HG03460 (cell line): ENCODE measurements at regions not wholly inside any gene's neighbourhood (a gene's known extent, or its start where the extent isn't known, plus 50 kb on each side); places are given as distances from the start of the nearest gene placed in this dataset.
"Not testable (repeated sequence)": the region's sequence is repeated elsewhere in the genome, so short reads cannot be mapped to it uniquely, and the experiment has no call there.

Source experiments
- ATAC-seq: cut with Tn5 transposase; IDR thresholded peaks from one replicate; pipeline ENCODE4 v1.9.1; 2021; ENCODE audit not compliant: unreplicated experiment

DNA sequence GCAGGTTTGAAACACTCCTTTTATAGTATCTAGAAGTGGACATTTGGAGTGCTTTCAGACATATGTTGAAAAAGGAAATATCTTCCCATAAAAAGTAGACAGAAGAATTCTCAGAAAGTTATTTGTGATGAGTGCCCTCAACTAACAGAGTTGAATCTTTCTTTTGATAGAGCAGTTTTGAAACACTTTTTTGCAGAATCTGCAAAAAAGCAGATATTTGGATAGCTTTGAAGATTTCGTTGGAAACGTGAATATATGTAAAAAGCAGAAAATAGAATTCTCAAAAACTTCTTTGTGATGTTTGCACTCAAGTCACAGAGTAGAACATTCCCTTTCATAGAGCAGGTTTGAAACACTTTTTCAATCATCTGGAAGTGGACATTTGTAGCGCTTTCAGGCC is 676.4 kb upstream of the ZNF337 start:
- not testable (repeated sequence) for ATAC-seq

- ATAC-seq: no peak
These were observed 657.9 kb upstream of the ZNF337 start for GRCh38 chr20:26354511-26354910.

DNA sequence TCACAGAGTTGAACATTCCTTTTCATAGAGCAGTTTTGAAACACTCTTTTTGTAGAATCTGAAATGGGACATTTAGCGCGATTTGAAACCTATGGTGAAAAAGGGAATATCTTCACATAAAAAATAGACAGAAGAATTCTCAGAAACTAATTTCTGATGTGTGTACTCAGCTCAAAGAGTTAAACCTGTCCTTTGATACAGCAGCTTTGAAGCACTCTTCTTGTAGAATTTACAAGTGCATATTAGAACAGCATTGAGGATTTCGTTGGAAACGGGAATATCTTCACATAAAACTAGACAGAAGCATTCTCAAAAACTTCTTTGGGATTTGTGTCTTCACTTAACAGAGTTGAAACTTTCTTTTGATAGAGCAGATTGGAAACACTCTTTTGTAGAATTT is 650.7 kb upstream of the ZNF337 start:
- no peak for ATAC-seq

GRCh38 chr20:26340460-26341065 is 643.9 kb upstream of the ZNF337 start:
- ATAC-seq: not testable (repeated sequence)

- ATAC-seq: no peak
These were observed 627.5 kb upstream of the ZNF337 start for GRCh38 chr20:26324177-26324576.

- no peak for ATAC-seq
These were observed 618.4 kb upstream of the ZNF337 start for GRCh38 chr20:26315054-26315453.

- not testable (repeated sequence) for ATAC-seq
These were observed 613.1 kb upstream of the ZNF337 start for GRCh38 chr20:26309720-26310119.

DNA sequence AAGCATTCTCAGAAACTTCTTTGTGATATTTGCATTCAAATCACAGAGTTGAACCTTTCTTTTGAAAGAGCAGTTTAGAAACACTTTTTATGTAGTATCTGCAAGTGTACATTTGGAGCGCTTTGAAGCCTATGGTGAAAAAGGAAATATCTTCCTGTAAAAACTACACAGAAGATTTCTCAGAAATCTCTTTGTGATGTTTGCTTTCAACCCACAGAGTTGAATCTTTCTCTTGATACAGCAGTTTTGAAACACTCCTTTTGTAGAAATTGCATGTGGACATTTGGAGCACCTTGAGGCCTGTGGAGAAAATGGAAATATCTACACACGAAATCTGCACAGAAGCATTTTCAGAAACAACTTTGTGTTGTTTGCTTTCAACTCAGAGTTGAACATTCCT is 612.3 kb upstream of the ZNF337 start:
- ATAC-seq: no peak

DNA sequence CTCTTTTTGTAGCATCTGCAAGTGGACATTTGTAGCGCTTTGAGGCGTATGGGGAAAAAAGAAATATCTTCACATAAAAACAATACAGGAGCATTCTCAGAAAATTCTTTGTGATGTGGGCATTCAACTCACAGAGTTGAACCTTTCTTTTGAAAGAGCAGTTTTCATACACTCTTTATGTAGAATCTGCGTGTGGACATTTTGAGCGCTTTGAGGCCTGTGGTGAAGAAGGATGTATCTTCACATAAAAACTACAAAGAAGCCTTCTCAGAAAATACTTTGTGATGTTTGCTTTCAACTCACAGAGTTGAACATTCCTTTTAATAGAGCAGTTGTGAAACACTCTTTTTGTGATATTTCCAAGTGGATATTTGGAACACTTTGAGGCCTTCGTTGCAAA is 598.4 kb upstream of the ZNF337 start:
- ATAC-seq: no peak

DNA sequence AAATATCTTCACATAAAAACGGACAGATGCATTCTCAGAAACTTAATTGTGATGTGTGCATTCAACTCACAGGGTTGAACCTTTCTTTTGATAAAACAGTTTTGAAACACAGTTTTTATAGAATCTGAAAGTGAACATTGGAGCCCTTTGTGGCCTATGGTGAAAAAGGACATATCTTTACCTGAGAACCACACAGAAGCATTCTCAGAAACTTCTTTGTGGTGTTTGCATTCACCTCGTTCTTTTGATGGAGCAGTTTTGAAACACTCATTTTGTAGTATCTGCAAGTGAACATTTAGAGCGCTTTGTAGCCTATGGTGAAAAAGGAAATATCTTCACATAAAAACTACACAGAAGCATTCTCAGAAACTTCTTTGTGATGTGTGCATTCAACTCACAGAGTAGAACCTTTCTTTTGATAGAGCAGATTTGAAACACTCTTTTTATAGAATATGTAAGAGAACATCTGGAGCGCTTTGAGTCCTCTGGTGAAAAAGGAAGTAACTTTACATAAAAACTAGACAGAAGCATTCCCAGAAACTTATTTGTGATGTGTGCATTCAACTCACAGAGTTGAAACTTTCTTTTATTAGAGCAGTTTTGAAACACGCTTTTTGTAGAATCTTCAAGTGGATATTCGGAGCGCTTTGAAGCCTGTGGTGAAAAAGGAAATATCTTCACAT is 591.9 kb upstream of the ZNF337 start:
- not testable (repeated sequence) for ATAC-seq

GRCh38 chr20:26279238-26279637 is 582.6 kb upstream of the ZNF337 start:
- no peak for ATAC-seq

DNA sequence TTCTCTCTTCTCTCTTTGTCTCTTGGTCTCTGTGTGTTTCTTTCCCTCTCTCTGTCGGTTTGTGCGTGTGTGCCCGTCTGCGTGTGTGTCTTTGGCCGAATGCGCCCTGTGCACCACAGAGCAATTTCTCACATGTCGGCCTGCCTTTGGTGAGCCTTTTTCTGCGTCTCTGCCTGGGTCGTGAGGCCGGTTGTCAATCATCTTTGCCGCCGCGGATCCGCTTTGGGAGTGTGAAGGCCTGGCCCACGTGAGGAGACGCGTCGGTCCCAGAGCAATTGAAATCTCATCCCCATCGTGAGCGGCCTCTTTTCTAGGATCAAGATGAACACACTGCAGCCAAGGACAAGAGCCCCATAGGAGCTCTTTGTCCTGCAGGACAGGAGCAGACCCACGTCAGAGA is 580.7 kb upstream of the ZNF337 start:
- ATAC-seq: no peak

DNA sequence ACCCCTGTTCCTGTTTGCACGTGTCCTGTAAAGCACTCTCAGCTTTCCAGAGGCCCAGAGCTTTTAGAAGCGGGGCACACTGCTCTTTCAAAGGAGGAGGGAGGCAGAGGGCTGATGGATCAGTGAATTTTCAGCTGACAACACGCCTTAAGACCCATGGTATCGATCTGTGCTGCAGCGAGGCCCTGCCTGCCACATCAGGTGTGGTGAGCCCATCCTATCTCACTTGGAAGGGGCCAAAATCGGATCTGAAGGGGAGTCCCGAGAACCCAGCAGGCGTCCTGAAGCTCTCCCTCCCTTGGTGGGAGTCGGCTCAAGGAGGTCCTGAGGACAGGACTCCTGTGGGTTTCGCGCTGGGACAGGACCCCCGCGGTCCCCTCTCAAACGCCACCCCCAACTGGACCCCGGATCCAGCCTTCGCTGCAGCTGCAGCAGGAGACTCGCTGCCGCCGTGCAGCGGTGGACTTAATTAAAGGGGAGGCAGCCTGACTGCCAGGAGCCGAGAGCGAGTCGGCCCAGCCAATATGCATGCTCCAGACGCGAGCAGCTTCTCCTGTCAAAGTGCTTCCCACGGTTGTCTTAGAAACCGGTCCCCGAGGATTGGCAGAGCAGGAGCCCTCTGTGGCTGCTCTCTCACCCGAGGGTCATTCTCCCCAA is 580.0 kb upstream of the ZNF337 start:
- ATAC-seq: no peak

DNA sequence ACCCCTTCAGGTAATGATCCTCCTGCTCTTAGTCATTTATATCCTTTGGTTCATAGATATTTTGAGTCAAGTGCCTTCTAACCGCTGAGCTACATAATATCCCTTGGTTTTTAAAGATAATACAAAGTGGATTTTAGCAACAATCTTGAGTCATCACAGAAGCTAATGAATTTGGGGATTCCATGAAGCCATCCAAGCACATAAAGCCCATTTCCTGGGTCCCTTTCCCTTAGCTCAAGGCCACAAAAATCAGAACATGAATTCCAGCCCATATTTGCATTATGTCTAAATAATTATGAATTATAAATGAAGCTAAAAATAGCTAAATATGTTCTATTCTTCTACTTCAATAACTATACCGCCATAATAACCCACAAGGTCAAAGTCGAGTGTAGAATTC is 572.1 kb upstream of the ZNF337 start:
- not testable (repeated sequence) for ATAC-seq

- ATAC-seq: not testable (repeated sequence)
These were observed 564.3 kb upstream of the ZNF337 start for GRCh38 chr20:26260925-26261324.

- not testable (repeated sequence) for ATAC-seq
These were observed 555.8 kb upstream of the ZNF337 start for GRCh38 chr20:26252311-26252975.

- not testable (repeated sequence) for ATAC-seq
These were observed 554.7 kb upstream of the ZNF337 start for GRCh38 chr20:26251376-26251775.

DNA sequence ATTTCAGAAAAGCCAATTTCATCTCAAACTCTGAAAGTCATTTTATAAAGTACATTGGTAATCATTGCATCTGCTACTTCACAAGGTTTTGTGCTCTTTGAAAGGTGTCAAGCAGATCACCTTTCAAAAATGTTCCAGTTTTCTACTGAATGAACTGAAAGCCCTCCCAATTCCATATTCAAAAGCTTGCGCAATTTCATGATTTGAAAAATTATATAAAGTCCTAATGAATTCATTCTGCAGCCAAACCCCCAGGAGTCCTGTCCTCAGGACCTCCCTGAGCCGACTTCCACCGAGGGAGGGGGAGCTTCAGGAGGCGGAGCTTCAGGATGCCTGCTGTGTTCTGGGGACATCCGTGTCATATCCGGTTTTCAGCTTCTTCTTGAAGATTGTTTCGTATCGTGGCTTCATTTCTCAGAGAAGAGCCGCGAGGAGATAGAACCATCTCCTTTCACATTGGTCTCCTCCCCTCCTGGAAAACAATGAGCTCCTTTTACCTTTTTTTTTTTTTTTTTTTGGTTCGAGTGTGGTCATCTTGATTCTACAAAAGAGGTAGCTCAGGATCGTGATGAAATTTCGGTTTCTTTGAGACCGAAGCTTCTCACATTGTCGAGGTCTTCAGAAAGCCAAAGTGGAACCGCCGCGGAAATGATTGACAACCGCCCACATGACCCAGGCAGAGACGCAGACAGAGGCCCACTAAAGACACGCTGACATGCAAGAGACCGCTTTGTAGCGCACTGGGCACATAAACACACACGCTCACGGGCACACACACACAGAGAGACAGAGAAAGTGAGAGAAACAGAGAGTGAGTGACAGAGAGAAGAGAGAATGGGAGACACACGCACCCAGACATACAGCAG is 553.8 kb upstream of the ZNF337 start:
- ATAC-seq: not testable (repeated sequence)

- ATAC-seq: no peak
These were observed 547.1 kb upstream of the ZNF337 start for GRCh38 chr20:26243731-26244130.

- not testable (repeated sequence) for ATAC-seq
These were observed 524.0 kb upstream of the ZNF337 start for GRCh38 chr20:26220609-26221008.

DNA sequence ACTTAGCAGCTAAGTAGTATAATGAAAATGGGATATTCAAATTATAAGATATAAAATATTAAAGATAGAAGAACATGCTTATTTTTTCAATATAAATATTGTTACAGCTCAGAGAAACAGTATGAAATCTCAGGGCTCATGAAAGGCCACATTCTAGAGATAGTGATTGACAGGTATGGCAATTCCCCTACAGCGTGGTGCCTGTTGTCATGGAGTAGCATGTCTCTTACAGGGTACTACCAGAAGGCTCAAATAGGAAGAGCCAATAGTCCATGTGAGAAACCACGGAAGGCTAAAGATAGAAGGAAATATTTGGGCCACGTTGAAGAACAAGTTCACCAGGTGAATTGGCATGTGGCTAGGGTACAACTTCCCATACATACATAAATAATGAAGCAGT is 522.9 kb upstream of the ZNF337 start:
- not testable (repeated sequence) for ATAC-seq
